ENCODE measurements at regions not wholly inside any gene's neighbourhood (a gene's known extent, or its start where the extent isn't known, plus 50 kb on each side); places are given as distances from the start of the nearest gene placed in this dataset.
A peak's percentile ranks its signal among the peaks of the same experiment; 100 is the strongest.

DNA sequence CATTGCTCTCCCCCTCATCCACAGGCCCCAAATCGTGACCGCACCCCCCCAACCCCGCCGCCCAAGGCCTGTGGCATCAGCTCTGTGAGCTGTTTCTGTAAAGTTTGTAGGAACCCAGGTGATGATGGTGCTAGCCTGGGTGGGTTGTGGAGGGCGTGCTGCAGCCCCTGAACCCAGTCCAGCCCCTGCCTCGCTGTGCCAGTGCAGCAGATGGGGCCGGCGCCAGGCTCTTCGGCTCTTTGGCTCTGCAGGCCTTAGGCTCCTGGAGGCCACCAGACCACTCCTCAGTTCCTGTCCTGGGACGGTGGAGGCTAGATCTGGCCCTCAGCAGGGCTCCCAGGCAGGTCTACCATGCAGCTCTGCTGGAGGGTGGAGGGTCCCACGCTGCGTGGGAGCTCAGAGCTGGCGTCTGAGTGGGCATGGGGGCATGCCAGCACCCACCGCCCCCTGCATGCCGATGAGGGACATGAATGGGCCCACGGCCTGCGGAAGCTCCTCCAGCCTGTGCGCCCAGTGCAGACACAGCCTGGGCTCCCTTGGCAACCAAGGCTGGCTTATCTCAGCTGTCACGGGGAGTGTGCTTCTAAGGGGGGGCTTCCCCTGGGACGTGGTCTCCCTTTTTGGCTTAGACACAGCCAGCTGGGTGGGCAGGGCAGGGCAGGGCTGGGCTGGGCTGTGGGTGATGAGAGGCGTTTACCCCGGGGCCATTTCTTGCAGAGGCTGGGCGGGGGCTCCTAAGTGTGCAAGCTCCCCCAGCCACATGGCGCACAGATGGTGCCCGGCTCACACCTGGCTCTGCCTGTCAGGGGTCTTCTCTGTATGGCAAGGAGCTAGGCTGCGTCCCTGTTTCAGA is 1187.6 kb downstream of the BRD1 start:
- H3K9me3 Mint-ChIP-seq: no peaks in the 10 kb centered on the region
- peaks cover 10% of the 10 kb centered on the region for H3K27me3 Mint-ChIP-seq (ENCODE audit: low read depth)
- no peaks in the 10 kb centered on the region for H3K36me3 Mint-ChIP-seq (ENCODE audit: low read depth)
- peaks cover 45% of the 10 kb centered on the region for H3K4me1 Mint-ChIP-seq
- no peak overlapping the region for H3K4me3 Mint-ChIP-seq
- peak overlapping the region in 2 of 3 experiments; percentile 58 to 91 for H3K27ac Mint-ChIP-seq
- TF ChIP-seq, protein P1, sequence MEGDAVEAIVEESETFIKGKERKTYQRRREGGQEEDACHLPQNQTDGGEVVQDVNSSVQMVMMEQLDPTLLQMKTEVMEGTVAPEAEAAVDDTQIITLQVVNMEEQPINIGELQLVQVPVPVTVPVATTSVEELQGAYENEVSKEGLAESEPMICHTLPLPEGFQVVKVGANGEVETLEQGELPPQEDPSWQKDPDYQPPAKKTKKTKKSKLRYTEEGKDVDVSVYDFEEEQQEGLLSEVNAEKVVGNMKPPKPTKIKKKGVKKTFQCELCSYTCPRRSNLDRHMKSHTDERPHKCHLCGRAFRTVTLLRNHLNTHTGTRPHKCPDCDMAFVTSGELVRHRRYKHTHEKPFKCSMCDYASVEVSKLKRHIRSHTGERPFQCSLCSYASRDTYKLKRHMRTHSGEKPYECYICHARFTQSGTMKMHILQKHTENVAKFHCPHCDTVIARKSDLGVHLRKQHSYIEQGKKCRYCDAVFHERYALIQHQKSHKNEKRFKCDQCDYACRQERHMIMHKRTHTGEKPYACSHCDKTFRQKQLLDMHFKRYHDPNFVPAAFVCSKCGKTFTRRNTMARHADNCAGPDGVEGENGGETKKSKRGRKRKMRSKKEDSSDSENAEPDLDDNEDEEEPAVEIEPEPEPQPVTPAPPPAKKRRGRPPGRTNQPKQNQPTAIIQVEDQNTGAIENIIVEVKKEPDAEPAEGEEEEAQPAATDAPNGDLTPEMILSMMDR (IDR thresholded peaks at IDR 0.05; ENCODE audit: unreplicated experiment in 3 of 3): no peak

DNA sequence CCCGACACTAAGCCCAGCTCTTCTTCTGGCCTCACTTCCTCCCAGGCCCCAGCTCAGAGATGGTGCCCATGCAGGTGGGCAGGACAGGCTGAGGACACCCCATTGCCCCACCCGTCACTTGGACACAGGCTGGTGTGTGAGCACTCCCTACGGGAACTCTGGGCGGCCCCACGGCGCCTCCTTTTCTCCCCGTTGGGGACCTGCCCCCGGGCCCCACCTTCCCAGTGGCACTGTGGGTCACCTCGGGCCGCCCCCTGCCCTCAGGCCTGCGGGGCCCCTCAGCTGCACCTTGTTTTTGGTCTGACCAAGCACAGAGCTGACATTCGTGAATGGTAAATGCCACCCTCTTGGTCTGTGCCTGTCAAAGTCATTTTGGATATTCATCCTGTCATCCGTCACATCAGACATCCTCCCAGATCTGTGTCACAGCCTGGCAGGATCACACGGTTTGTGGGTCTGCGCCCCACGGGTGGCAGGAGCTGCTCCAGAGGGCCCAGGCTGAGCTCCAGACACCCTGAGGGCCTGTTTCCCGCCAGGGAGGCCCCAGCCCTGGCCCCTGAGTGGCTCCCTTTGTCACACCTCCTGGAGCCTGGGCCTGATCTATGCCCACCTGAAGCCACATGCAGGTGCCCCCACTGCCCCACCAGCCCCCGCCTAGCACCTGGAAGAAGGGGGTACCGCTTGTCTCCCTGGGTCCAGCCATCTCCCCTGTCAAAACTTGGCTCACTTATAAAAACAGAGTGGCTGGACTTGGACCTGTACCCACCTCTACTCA is 1188.5 kb downstream of the BRD1 start:
- no peaks in the 10 kb centered on the region for H3K36me3 Mint-ChIP-seq (ENCODE audit: low read depth)
- peaks cover 10% of the 10 kb centered on the region for H3K27me3 Mint-ChIP-seq (ENCODE audit: low read depth)
- TF ChIP-seq, protein P1 (IDR thresholded peaks at IDR 0.05; ENCODE audit: unreplicated experiment in 3 of 3): no peak
- no peak overlapping the region for H3K27ac Mint-ChIP-seq
- no peaks in the 10 kb centered on the region for H3K9me3 Mint-ChIP-seq
- peaks cover 44% of the 10 kb centered on the region for H3K4me1 Mint-ChIP-seq
- no peak overlapping the region for H3K4me3 Mint-ChIP-seq

DNA sequence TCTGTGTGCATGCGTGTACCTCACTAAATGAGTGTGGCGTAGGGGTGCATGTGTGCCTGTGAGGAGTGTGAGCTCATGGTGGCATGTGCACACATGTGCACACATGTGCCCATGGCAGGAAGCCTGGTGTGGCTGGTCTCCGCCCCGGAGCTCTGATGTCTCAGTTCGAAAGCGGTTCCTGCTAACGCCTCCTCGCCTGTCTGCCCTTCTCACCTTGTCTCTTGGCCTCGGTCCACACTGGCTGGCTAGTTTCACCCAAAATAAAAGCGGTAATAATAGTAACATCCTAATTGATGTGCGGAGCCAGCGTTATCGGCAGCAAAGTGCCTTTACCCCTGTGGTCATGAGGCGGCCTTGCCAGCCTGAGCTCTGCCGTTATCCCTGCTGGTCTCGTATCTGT is 1190.4 kb downstream of the BRD1 start:
- TF ChIP-seq, protein P1 (IDR thresholded peaks at IDR 0.05; ENCODE audit: unreplicated experiment in 3 of 3): no peak

DNA sequence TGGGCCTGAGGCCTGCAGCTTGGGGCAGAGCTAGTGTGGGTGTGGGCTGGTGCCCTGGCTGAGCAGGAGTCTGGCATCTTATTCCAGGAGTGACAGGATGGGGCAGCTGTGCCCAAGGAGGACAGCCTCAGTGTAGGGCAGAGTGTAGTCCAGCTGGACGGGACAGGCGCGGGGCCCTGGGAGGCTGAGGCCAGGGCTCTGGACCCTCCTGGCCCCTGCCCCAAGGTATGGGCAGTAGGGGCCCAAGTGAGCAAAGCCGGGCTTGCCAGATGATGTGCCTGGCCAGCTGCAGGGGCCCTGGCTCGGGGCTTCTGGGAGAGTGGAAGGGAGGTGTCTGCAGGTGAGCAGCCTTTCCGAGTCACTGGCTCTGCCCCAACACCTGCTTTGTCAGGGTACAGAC is 1190.9 kb downstream of the BRD1 start:
- no peak overlapping the region for H3K4me3 Mint-ChIP-seq
- H3K4me1 Mint-ChIP-seq: peaks cover 31% of the 10 kb centered on the region
- H3K36me3 Mint-ChIP-seq (ENCODE audit: low read depth): no peaks in the 10 kb centered on the region
- TF ChIP-seq, protein P1 (IDR thresholded peaks at IDR 0.05; ENCODE audit: unreplicated experiment in 3 of 3): no peak
- peaks cover 10% of the 10 kb centered on the region for H3K27me3 Mint-ChIP-seq (ENCODE audit: low read depth)
- no peaks in the 10 kb centered on the region for H3K9me3 Mint-ChIP-seq
- H3K27ac Mint-ChIP-seq: peak overlapping the region in 2 of 3 experiments; percentile 16 to 21

More for the DNA sequence above, 1190.4 kb downstream of the BRD1 start:
- Mint-ChIP-seq H3K4me1 (peaks cover 32% of the 10 kb centered on the region), H3K27ac (no peak overlapping the region), H3K4me3 (no peak overlapping the region), H3K27me3 (ENCODE audit: low read depth) (peaks cover 10% of the 10 kb centered on the region), H3K36me3 (ENCODE audit: low read depth) (no peaks in the 10 kb centered on the region), H3K9me3 (no peaks in the 10 kb centered on the region)

DNA sequence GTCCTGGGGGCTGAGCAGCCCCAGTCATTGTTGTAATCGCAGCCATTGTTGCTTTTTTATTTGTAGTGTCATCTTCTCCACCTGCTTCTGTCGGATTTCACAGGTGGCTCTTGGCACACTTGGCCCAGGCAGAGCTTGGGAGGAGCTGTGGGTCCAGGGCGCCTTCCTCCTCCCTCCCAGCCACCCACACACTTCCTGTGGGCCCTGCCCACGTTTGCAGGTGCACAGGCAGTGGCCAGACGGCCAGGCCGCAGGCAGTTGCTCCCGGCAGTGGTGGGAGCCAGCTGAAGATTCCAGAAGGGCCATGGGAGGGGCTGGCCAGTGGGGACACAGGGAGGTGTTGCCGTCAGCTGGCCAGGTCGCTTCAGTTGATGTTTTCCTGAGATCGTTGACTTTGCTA is 1191.9 kb downstream of the BRD1 start:
- no peaks in the 10 kb centered on the region for H3K9me3 Mint-ChIP-seq
- H3K36me3 Mint-ChIP-seq (ENCODE audit: low read depth): no peaks in the 10 kb centered on the region
- H3K4me1 Mint-ChIP-seq: peaks cover 22% of the 10 kb centered on the region
- H3K27me3 Mint-ChIP-seq (ENCODE audit: low read depth): peaks cover 10% of the 10 kb centered on the region
- TF ChIP-seq, protein P1 (IDR thresholded peaks at IDR 0.05; ENCODE audit: unreplicated experiment in 3 of 3): no peak
- no peak overlapping the region for H3K4me3 Mint-ChIP-seq
- H3K27ac Mint-ChIP-seq: peak overlapping the region in 1 of 3 experiments; percentile 16

Measured in nephron (organoid).